NCI-H774 (cell line): ENCODE measurements at regions not wholly inside any gene's neighbourhood (a gene's known extent, or its start where the extent isn't known, plus 50 kb on each side); places are given as distances from the start of the nearest gene placed in this dataset.

ENCODE experiments used
- DNase-seq: peaks from one replicate; lab custom pipeline; 2025; lab: John Stamatoyannopoulos, UW

- DNase-seq, result no peak
Observed at GRCh38 chr4:152269448-152270191, 266.3 kb downstream of the FBXW7 start.

GRCh38 chr4:152267811-152268210, 268.1 kb downstream of the FBXW7 start:
- no peak for DNase-seq

DNA sequence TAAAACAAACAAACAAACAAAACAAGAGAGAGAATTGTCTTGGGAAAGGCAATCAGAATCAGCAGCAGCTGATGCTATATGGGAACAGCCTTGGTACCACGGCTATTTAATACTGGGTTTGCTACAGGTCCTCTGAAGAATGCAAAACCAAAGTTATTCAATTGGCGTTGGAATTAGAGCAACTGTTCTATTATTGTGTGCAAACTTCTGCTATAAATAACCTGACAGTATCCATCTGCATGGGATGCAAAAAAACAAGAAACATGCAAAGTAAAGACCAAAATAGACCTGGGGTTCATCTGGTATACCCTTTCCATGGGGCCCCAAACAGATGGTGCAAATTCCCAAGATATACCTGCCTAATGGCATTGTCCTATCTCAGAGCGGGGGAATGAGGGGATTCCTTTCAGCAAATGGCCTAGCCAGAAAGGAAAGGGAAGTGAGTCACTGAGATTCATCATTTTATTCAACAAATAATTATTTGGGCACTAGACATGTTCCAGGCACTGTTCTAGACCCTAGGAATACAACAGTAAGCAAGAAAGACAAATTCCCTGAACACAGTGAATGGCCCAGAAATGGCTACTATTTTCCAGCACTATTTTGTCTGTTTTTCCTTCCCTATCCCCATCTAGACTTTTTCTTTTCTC, 268.9 kb downstream of the FBXW7 start:
- DNase-seq, result no peak

- DNase-seq, result peak; percentile 22
Observed at GRCh38 chr4:152265149-152265621, 270.7 kb downstream of the FBXW7 start.

DNA sequence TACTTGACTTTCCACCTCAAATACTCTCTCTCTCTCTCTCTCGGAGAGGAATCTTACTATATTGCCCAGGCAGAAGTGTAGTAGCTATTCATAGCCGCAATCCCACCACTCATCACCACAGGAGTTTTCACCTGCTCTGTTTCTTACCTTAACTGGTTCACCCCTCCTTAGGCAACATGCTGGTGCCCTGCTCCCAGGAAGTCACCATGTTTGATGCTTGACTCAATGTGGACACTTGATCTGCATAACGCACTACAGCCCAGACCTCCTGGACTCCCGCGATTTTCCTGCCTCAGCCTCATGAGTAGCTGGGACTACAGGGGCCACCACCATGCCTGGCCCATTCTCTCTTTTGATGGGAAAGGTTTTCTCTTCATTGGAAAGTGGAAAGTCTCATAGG, 271.8 kb downstream of the FBXW7 start:
- DNase-seq, result no peak

DNA sequence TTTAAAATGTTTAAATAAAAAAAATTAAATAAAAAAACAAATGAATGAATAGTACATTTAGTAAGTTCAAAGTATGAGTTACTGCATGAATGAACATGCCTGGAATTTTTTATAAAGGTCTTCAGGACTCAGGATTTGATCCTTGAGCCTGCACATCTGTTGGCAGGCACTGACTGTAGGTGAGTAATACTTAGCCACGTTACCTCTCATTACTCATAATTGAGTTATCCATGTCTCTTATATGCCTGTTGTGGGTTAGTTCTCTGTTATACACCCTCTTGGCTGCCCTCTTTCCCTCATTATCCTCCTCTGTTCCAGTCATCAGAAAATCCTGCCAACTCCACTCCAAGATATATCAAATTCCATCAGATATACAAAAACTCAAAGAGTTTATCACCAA, 276.0 kb downstream of the FBXW7 start:
- DNase-seq, result no peak

- no peak for DNase-seq
Observed at GRCh38 chr4:152258804-152259708, 276.8 kb downstream of the FBXW7 start.

DNA sequence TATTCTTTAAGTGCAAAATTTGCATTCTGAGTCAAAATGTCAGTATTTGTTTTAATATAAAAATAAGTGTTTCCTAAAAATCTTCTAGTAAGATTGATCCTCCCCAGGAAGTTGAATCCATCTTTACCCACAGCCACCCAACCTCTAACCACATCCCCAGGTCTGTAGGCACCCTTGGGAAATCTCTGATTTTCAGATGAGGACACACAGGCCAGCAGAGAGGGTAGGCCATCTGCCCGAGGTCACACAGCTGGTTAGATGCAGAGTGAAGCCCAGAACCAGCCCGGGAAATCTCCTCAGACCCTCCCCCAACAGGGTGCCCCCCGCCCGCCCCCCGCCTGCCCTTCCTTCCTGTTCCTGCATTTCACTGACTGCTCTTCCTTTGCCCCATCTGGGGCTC, 277.5 kb downstream of the FBXW7 start:
- no peak for DNase-seq

DNA sequence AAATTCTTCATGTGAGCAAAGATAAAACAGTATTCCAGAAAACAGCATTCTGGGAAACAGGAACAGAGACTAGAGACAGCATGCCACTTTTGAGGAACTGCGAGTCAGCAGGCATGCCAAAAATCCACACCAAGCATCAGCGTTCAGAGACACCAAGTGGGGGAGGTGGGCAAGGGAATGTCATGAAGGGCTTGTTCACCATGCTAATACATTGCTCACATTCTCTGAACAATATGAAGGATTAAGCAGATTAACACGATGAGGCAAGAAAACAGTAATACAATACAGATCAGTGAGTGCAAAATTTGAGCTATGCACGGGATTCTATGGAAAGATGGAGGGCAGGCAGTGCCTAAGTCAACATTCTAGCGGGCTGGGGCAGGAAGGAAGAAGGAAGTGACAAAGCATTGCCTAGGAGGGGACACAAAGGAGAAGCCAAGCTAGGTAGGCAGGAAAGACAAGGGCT, 278.3 kb downstream of the FBXW7 start:
- no peak for DNase-seq

- DNase-seq, result no peak
Observed at GRCh38 chr4:152256996-152257395, 278.9 kb downstream of the FBXW7 start.

GRCh38 chr4:152255437-152255836, 280.5 kb downstream of the FBXW7 start:
- no peak for DNase-seq

GRCh38 chr4:152248347-152248746, 287.5 kb downstream of the FBXW7 start:
- no peak for DNase-seq

- no peak for DNase-seq
Observed at GRCh38 chr4:152247271-152247975, 288.5 kb downstream of the FBXW7 start.

DNA sequence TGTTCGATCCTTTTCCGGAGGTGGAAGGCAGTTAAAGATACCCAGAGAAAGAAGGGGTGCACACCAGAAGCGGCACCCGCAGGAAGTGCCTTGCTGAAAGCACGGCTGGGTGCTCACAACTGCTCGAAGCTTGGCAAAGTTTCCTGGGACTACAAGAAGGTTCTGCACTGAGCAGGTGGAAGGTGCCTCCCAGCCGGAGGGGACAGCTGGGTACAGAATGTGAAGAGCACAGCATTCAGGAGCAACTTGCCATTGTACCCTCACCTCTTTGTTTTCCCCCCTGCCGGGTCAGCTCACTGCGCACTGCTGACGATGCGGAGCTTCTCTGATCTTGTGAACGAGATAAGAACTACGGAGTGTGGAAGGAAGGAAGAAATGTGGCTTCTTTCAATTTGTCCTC, 289.2 kb downstream of the FBXW7 start:
- no peak for DNase-seq

- DNase-seq, result no peak
Observed at GRCh38 chr4:152245680-152246079, 290.2 kb downstream of the FBXW7 start.

DNA sequence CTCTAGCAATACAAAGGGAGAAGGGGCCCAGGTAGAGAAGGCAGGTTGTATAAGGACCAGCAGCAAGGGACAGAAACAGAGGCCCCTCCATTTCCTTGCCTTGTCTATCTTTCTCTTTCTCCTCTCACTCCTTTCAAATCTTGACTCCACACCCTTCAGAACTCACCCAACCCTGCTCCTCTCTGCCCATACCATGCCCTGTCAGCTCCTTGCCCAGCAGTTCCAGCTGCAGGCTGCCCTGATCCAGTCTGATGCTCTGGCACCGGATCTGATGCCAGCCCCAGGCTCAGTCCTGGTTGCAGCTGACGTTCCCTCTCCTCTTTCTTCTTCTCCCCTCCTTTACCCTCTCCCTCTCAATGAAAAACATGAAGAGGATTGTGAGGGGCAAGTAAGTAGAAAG, 291.2 kb downstream of the FBXW7 start:
- no peak for DNase-seq

DNA sequence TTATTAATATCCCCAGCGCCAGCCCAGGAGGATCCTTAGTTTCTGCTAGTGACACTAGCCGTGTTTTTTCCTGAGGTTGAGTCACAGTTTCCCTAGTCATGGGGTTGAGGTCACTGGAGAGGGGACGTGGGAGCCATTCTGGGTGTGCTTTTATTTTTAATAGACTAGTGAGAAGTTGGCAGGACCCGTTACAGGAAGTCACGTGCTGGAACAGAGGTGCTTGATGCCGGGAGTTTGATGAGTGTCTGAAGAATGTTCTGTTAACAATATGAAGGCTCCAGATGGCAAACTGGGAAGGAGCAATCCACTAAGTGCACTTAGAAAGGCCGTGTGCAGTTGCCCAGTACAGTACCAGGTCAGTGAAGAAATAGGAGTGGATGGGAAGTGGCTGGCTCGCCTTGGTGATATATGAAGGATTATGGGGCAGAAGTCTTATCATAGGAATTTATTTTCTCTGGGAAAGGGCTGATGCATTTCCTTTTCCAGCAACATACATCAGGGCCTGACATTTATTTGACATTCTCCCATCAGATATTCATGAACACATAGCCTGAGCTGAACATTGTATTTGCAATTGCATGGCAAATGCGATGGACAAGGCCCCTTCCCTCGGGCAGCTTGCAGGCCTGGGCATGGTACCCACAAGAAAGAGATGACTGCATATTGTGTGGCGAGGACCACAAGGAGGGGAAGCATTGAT, 291.8 kb downstream of the FBXW7 start:
- DNase-seq, result no peak

GRCh38 chr4:152243206-152243605, 292.7 kb downstream of the FBXW7 start:
- DNase-seq, result no peak

DNA sequence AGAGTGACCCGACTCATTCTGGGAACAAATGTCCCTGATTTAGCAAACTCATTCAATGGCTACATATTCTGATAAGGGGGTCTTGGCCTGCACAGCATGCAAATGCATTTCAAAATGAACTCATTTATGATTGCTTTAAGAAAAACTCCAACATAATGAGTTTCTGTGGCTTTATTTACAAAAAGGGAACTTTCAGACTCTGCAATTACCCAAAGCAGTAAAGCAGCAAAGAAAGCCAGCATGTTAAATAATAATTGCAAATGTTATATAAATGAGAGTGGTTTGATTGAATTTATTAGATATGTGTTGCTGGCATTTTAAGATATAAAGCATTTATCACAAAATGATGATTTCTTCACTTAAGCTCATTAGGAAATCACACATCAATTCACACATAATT, 295.7 kb downstream of the FBXW7 start:
- no peak for DNase-seq

DNA sequence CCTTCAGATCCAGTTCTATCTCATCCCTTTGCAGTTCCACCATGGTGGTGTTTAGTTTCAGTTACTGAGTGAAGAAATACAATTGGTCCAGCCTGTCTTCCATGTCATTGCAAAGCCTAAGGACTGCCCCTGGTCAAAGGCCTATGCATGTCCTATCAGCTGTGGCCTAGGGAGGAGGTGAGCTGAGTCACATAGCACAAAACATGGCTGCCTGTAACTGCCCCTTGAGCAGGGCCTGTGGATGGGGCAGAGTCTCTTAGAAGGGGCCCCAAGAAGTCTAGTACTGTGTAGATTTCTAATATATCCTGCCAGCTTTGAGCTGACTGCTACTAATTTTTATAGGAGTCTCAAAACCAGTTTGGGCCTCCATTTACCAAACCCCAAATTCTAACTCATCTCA, 296.7 kb downstream of the FBXW7 start:
- no peak for DNase-seq

GRCh38 chr4:152236519-152237056, 299.3 kb downstream of the FBXW7 start:
- no peak for DNase-seq
